ENCODE measurements at regions not wholly inside any gene's neighbourhood (a gene's known extent, or its start where the extent isn't known, plus 50 kb on each side); places are given as distances from the start of the nearest gene placed in this dataset.

DNA sequence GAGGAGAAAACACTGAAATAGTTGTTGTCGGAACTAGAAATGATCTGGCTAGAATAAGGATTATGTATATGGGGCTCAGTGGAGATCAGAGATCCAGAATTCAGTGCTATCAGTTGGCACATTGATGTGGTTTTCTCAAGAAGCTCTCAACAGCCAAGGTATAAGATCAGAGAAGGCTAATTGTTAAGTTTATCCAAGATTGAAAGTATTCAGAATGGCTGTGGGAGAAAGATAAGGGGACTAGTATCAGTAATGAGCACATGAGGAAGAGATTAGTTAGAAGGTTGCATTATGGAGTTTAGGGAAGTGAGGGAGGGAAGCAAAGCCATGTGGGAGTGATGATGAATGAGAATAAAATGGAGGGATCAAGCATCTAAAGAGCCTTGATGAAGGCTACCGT is 128.1 kb upstream of the MIS18BP1 start:
- no peak for TF ChIP-seq CTCF (IDR thresholded peaks at IDR 0.05)
- TF ChIP-seq ZFX (IDR thresholded peaks at IDR 0.05; ENCODE audit: borderline replicate concordance): no peak

GRCh38 chr14:45377166-45377565 is 124.2 kb upstream of the MIS18BP1 start:
- TF ChIP-seq CTCF (IDR thresholded peaks at IDR 0.05) (no peak), ZFX (IDR thresholded peaks at IDR 0.05; ENCODE audit: borderline replicate concordance) (no peak)

More for the DNA sequence above, 128.1 kb upstream of the MIS18BP1 start:
- no peak overlapping the region for H3K27ac ChIP-seq

GRCh38 chr14:45373877-45374276 is 120.9 kb upstream of the MIS18BP1 start:
- no peak overlapping the region for H3K27ac ChIP-seq
- TF ChIP-seq CTCF (IDR thresholded peaks at IDR 0.05) (no peak), ZFX (IDR thresholded peaks at IDR 0.05; ENCODE audit: borderline replicate concordance) (no peak)

More at GRCh38 chr14:45377166-45377565, 124.2 kb upstream of the MIS18BP1 start:
- H3K27ac ChIP-seq: no peak overlapping the region

GRCh38 chr14:45364565-45365156 is 111.7 kb upstream of the MIS18BP1 start:
- no peak overlapping the region for H3K27ac ChIP-seq
- TF ChIP-seq CTCF (IDR thresholded peaks at IDR 0.05): peak; percentile 33
- TF ChIP-seq ZFX (IDR thresholded peaks at IDR 0.05; ENCODE audit: borderline replicate concordance): no peak

- no peak overlapping the region for H3K27ac ChIP-seq
- no peak for TF ChIP-seq CTCF (IDR thresholded peaks at IDR 0.05)
- TF ChIP-seq ZFX (IDR thresholded peaks at IDR 0.05; ENCODE audit: borderline replicate concordance): no peak
These were observed 109.5 kb upstream of the MIS18BP1 start for GRCh38 chr14:45362505-45362904.

DNA sequence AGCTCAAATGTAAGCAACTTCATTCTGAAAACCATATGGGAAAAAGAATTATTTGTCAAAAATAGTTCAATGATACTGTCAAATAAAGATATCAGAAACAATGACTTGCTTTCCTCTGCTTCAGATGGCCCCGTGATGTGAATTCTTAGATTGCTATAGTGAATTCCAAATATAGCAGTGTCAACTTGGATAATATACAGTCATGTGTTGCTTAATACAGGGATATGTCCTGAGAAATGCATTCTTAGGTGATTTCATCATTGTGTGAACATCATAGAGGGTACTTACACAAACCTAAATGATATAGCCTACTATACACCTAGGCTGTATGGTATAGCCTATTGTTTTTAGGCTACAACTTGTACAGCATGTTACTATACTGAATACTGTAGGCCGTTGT is 108.7 kb upstream of the MIS18BP1 start:
- TF ChIP-seq ZFX (IDR thresholded peaks at IDR 0.05; ENCODE audit: borderline replicate concordance) (no peak), CTCF (IDR thresholded peaks at IDR 0.05) (no peak)
- no peak overlapping the region for H3K27ac ChIP-seq

- H3K27ac ChIP-seq: no peak overlapping the region
- no peak for TF ChIP-seq CTCF (IDR thresholded peaks at IDR 0.05)
- no peak for TF ChIP-seq ZFX (IDR thresholded peaks at IDR 0.05; ENCODE audit: borderline replicate concordance)
These were observed 106.7 kb upstream of the MIS18BP1 start for GRCh38 chr14:45359746-45360145.

Measured in 22Rv1 (cell line).